Fibroblast of mammary gland (primary cell): ENCODE measurements at regions not wholly inside any gene's neighbourhood (a gene's known extent, or its start where the extent isn't known, plus 50 kb on each side); places are given as distances from the start of the nearest gene placed in this dataset.

Experiments
- DNase-seq: peaks from one replicate; pipeline ENCODE4 v3.0.0-alpha.2; 2010; ENCODE audit warnings: low read depth
- H3K4me3 ChIP-seq: 2 replicates; pipeline ENCODE4 v1.5.1; 2011; ENCODE audit warnings: low read depth, mild to moderate bottlenecking, low read length, moderate library complexity; ENCODE audit not compliant: control insufficient read depth
- CTCF ChIP-seq: conservative IDR thresholded peaks from 2 replicates; pipeline ENCODE4 v1.5.1; 2011; ENCODE audit warnings: low read depth, low read length, inconsistent platforms; ENCODE audit not compliant: control insufficient read depth, insufficient read depth

GRCh38 chr13:76745261-76746200, 140.7 kb downstream of the KCTD12 start:
- no peak overlapping the region for H3K4me3 ChIP-seq
- no peak for DNase-seq

DNA sequence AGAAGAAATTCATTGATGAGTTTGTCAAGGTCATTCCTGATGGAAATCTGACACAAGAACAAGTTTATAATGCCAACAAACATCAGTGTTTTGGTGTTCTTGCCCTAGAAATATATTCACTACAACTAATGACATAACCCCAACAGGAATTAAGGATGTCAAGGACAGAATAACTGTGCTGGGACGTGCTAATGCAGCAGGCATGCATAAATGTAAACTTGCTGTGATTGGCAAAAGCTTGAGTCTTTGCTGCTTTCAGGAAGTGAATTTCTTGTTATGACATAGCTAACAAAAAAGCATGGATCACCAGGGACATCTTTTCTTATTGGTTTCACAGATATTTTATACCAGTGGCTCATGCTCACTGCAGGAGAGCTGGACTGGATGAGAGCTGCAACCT, 144.6 kb downstream of the KCTD12 start:
- no peak overlapping the region for H3K4me3 ChIP-seq
- DNase-seq, result no peak
- TF ChIP-seq CTCF, result no peak

More at GRCh38 chr13:76745261-76746200, 140.7 kb downstream of the KCTD12 start:
- no peak for TF ChIP-seq CTCF

DNA sequence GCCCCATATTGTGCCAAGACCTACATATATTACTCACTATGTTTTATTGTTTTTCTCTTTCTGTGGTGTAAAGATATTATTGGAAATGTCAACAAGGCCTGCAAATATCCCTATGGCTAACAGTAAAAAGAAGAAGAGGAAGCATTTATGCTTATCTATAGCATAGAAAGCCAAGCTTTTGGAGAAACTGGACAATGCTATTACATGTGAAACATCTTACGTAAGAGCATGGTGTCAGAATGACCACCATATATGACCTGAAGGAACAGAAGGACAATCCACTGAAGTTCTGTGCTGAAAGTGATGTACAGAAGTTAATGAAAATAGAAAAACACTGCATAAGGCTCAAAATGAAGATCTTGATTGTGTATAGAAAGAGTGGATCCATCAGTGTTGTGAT, 145.2 kb downstream of the KCTD12 start:
- no peak overlapping the region for H3K4me3 ChIP-seq
- DNase-seq, result no peak
- no peak for TF ChIP-seq CTCF

DNA sequence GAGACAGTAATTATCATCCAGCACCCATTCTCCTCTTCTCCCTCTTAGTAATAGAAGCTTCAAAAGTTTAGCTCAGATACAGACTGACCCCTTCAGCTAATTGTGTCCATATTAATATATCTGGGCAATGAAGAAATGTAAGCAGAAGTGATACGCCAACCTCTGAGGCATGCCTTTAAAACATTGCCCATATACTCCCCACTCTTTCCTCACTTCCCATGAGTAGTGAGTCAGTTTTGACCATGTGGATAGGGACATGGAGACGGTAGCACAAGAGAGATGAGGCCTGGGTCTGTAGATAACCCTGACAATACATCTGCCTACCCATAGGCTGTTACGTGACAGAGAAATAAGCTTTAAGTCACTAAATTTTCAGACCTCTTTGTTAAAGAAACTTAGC, 147.6 kb downstream of the KCTD12 start:
- DNase-seq, result no peak
- TF ChIP-seq CTCF, result no peak
- no peak overlapping the region for H3K4me3 ChIP-seq

- no peak for TF ChIP-seq CTCF
- no peak overlapping the region for H3K4me3 ChIP-seq
- DNase-seq, result no peak
These were observed 148.7 kb downstream of the KCTD12 start for GRCh38 chr13:76737526-76737925.

DNA sequence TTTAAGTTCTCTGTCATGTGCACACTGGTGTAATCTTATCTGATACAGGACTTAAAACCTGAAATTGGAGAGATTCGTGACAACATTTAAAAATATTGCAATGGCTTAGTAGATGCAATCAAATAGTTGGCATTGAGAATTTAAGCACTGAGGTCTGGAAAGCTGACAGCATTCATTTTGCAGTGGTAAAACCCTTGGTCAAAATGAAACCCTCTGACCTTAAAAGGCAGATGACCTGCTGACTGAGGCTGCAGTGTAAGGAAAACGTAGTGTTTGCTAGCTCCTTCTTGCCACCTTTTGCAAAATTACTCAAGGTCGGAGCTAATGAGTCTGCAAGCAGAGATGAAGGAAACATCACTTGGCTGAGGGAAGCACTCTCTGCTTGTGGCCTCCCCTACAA, 150.6 kb downstream of the KCTD12 start:
- TF ChIP-seq CTCF, result no peak
- no peak overlapping the region for H3K4me3 ChIP-seq
- DNase-seq, result no peak

GRCh38 chr13:76733671-76734070, 152.5 kb downstream of the KCTD12 start:
- H3K4me3 ChIP-seq, result no peak overlapping the region
- DNase-seq, result no peak
- no peak for TF ChIP-seq CTCF
